CD4-positive, alpha-beta T cell treated with Interleukin-15 for 4 hours (primary cell): ENCODE measurements at regions not wholly inside any gene's neighbourhood (a gene's known extent, or its start where the extent isn't known, plus 50 kb on each side); places are given as distances from the start of the nearest gene placed in this dataset.

Experiments used
- DNase-seq: peaks from one replicate; pipeline ENCODE4 v3.0.0-alpha.2; 2020; ENCODE audit warnings: low spot score

- DNase-seq = no peak
Measured at GRCh38 chr5:157913575-157913974, 54.6 kb upstream of the CLINT1 start.

- DNase-seq = no peak
Measured at GRCh38 chr5:157912621-157913325, 53.8 kb upstream of the CLINT1 start.

- DNase-seq = no peak
Measured at GRCh38 chr5:157911568-157911967, 52.6 kb upstream of the CLINT1 start.
